Astrocyte of the cerebellum (primary cell): ENCODE measurements at regions not wholly inside any gene's neighbourhood (a gene's known extent, or its start where the extent isn't known, plus 50 kb on each side); places are given as distances from the start of the nearest gene placed in this dataset.

ENCODE experiments used
- DNase-seq: peaks from one replicate; pipeline ENCODE4 v3.0.0-alpha.2; 2011; ENCODE audit warnings: low read depth
- H3K4me3 ChIP-seq: 2 replicates; pipeline ENCODE4 v1.5.1; 2011; ENCODE audit warnings: mild to moderate bottlenecking, low read depth, low read length, moderate library complexity
- CTCF ChIP-seq: IDR thresholded peaks from 2 replicates; pipeline ENCODE4 v1.5.1; 2012; ENCODE audit warnings: low read length, low read depth, moderate library complexity, mild to moderate bottlenecking; ENCODE audit errors: missing control alignments
- in situ Hi-C: cut with HindIII; loops from 2 replicates; pipeline ENCODE4 v1.10.0; 2017; ENCODE audit warnings: low sequenced_read_pairs

- in situ Hi-C loops, result no loop called here
- no peak for DNase-seq
- no peak for TF ChIP-seq CTCF
- no peak overlapping the region for H3K4me3 ChIP-seq
Observed at GRCh38 chr12:86698641-86698980, 442.4 kb upstream of the MGAT4C start.

DNA sequence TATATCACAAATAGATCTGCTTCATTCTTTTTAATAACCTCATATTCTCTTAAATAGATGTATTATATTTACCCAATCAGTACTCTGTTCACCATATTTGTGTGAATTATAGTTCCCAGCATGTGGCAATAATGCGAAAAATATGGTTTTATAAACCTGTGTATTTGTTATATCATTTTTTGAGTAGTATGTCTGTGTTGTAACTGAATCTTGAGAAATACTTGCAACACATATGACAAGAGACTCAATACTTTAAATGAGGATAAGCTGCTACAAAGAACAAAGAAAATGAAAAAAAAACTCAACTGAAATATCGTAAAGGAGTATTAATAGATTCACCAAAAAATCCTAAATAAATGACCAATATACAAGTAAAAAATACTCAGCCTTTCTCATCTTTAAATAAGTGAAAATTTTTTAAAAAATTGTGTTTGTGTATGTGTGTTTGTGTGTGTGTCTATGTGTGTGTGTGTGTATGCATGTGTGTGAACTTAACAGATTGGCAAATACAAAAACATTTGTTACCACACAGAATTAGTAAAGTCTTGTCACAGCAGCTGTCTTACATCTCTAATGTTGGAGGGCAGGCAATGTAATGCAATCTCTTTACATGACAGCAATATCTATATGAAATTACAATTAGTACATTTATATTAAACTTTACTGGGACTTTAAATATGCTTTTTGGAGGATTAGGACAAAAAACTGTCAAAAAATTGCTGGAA lies 441.9 kb upstream of the MGAT4C start:
- in situ Hi-C loops, result no loop called here

GRCh38 chr12:86683568-86684304 lies 427.5 kb upstream of the MGAT4C start:
- in situ Hi-C loops, result no loop called here
- TF ChIP-seq CTCF, result no peak
- no peak for DNase-seq
- no peak overlapping the region for H3K4me3 ChIP-seq

More for the DNA sequence above, 441.9 kb upstream of the MGAT4C start:
- no peak overlapping the region for H3K4me3 ChIP-seq
- no peak for DNase-seq
- no peak for TF ChIP-seq CTCF

DNA sequence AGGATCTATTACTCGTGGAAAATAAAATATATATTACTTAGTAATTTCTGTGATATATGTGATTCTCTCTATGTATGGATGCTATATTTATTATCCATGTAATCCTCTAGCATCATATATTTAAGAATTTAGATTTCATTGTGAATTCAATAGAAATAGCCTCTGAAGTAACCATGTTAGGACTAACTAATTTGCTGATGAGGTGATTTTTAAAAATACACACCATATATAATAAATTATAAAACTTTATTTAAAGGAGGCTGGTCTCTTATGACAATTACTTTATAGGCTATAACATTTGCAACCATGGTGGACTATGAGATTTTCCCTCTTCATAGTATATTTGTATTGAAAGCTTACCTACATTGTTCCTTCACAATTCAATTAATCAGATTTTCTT lies 424.9 kb upstream of the MGAT4C start:
- no peak for TF ChIP-seq CTCF
- H3K4me3 ChIP-seq, result no peak overlapping the region
- no peak for DNase-seq
- in situ Hi-C loops, result no loop called here

GRCh38 chr12:86675197-86675596 lies 419.0 kb upstream of the MGAT4C start:
- DNase-seq, result no peak
- H3K4me3 ChIP-seq, result no peak overlapping the region
- TF ChIP-seq CTCF, result no peak
- in situ Hi-C loops, result no loop called here

GRCh38 chr12:86670986-86671385 lies 414.8 kb upstream of the MGAT4C start:
- no peak for TF ChIP-seq CTCF
- in situ Hi-C loops, result no loop called here
- H3K4me3 ChIP-seq, result no peak overlapping the region
- no peak for DNase-seq
